ENCODE measurements at regions not wholly inside any gene's neighbourhood (a gene's known extent, or its start where the extent isn't known, plus 50 kb on each side); places are given as distances from the start of the nearest gene placed in this dataset.

DNA sequence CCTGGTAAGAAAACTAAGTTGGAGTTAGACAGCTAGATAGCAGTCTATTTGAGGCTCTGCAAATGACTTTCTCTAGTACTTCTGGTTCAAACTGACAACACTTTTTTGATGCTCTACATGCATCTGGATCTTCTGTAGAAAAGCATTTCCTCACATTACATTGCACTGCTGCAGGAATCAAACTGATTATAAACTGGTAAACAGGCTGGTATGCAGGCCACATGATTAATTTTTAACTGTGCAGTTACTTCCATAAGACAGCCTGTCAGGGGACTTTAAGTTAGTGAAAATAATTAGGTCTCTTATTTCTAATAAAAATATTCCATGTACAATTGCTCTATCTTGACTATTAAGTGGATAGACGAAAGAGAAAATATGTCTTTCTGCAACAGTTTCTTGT lies 550.0 kb upstream of the ALCAM start:
- TF ChIP-seq, protein P1, sequence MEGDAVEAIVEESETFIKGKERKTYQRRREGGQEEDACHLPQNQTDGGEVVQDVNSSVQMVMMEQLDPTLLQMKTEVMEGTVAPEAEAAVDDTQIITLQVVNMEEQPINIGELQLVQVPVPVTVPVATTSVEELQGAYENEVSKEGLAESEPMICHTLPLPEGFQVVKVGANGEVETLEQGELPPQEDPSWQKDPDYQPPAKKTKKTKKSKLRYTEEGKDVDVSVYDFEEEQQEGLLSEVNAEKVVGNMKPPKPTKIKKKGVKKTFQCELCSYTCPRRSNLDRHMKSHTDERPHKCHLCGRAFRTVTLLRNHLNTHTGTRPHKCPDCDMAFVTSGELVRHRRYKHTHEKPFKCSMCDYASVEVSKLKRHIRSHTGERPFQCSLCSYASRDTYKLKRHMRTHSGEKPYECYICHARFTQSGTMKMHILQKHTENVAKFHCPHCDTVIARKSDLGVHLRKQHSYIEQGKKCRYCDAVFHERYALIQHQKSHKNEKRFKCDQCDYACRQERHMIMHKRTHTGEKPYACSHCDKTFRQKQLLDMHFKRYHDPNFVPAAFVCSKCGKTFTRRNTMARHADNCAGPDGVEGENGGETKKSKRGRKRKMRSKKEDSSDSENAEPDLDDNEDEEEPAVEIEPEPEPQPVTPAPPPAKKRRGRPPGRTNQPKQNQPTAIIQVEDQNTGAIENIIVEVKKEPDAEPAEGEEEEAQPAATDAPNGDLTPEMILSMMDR (IDR thresholded peaks at IDR 0.05; ENCODE audit: low read depth, low read length), result no peak
- H3K4me3 ChIP-seq (replicated peaks in 1 of 2; ENCODE audit: low read depth in 2 of 2, low read length in 2 of 2), result no peak overlapping the region
- DNase-seq (ENCODE audit: low read depth in 2 of 2), result no peak

DNA sequence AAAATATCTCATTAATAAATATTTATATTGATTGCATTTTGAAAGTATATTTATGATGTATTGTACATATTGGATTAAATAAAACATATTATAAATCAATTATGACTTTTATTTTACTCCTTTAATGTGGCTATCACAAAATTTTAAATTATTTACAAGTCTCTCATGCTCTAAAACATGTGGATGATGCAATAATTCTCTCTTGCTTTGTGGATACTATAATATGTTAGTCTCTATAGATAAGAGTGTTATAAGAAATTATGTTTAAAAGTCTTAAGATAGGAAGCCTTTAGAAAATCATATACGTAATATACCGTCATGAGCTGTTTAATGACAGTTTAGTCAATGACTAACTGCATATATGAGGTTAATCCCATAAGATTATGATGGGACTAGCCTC lies 547.4 kb upstream of the ALCAM start:
- H3K4me3 ChIP-seq (replicated peaks in 1 of 2; ENCODE audit: low read depth in 2 of 2, low read length in 2 of 2), result no peak overlapping the region

DNA sequence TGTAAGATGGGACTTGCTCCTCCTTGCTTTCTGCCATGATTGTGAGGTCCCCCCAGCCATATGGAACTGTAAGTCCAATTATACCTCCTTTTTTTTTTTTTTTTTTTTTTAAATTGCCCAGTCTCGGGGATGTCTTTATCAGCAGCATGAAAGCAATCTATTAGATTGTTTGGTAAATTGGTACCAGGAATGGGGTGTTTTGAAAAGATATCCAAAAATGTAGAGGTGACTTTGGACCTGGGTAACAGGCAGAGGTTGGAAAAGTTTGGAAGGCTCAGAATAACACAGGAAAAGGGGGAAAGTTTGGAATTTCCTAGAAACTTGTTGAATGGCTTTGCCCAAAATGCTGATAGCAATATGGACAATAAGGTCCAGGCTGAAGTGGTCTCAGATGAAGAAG lies 545.8 kb upstream of the ALCAM start:
- H3K4me3 ChIP-seq (replicated peaks in 1 of 2; ENCODE audit: low read depth in 2 of 2, low read length in 2 of 2), result no peak overlapping the region
- TF ChIP-seq, protein P1 (IDR thresholded peaks at IDR 0.05; ENCODE audit: low read depth, low read length), result no peak
- DNase-seq (ENCODE audit: low read depth in 2 of 2), result no peak

More for the DNA sequence above, 547.4 kb upstream of the ALCAM start:
- DNase-seq (ENCODE audit: low read depth in 2 of 2), result no peak
- TF ChIP-seq, protein P1 (IDR thresholded peaks at IDR 0.05; ENCODE audit: low read depth, low read length), result no peak

DNA sequence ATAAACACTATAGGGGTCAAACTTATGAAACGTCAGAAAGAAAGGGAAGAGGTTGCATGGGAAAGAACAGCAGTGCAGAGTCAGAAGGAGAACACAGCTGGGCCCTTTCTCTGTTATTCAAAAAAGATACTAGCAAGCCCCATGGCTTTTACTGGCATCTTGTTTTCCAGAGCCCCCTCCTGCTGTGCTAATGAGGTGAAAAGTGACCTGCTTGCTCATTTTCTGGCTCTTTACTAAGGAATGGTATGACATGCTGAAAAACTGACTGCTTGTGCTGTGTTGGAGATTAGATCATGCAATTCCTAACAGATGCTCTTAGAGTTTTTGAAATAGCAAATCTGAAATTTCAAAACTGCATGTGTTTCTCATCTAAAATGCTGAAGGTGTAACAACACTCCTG lies 541.6 kb upstream of the ALCAM start:
- no peak for DNase-seq (ENCODE audit: low read depth in 2 of 2)
- TF ChIP-seq, protein P1 (IDR thresholded peaks at IDR 0.05; ENCODE audit: low read depth, low read length), result no peak

DNA sequence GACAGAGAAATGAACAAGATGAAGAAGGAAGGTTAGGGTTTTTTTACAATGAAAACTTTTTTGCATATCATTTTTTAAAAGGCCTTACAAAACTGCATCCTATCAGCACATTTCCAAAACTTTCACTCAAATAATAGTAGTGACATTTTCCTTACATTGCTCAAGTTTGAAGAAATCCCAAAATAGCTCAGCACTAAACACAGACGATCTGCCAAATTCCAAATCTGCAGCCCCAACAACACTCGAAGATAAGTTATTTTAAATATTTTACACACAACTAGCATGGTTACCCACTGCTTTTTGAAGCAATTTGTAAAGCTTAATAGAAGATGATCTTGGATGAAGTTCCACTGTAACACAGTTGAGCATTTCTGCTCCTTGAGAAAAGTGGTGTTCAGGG lies 535.6 kb upstream of the ALCAM start:
- TF ChIP-seq, protein P1 (IDR thresholded peaks at IDR 0.05; ENCODE audit: low read depth, low read length), result no peak
- DNase-seq (ENCODE audit: low read depth in 2 of 2), result peak; percentile 22 to 38
- no peak overlapping the region for H3K4me3 ChIP-seq (replicated peaks in 1 of 2; ENCODE audit: low read depth in 2 of 2, low read length in 2 of 2)

More for the DNA sequence above, 541.6 kb upstream of the ALCAM start:
- no peak overlapping the region for H3K4me3 ChIP-seq (replicated peaks in 1 of 2; ENCODE audit: low read depth in 2 of 2, low read length in 2 of 2)

DNA sequence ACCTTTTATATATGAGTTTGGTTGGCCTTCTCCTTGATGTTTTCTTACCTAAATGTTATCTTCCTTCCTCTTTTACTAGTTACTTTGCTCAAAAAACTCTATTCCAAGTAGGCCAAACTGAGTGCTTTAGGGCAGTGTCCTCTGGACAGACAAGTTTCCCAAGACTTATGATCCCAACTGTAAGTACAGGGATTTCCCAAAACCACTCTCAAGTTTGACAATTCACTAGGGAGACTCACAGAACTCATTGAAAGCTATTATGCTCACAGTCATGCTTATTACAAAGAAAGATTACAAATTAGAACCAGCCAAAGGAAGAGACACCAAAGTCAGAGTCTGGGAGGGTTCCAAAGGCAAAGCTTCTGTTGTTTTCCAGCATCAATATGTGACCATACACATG lies 534.2 kb upstream of the ALCAM start:
- TF ChIP-seq, protein P1 (IDR thresholded peaks at IDR 0.05; ENCODE audit: low read depth, low read length), result no peak
- DNase-seq (ENCODE audit: low read depth in 2 of 2), result no peak
- no peak overlapping the region for H3K4me3 ChIP-seq (replicated peaks in 1 of 2; ENCODE audit: low read depth in 2 of 2, low read length in 2 of 2)

DNA sequence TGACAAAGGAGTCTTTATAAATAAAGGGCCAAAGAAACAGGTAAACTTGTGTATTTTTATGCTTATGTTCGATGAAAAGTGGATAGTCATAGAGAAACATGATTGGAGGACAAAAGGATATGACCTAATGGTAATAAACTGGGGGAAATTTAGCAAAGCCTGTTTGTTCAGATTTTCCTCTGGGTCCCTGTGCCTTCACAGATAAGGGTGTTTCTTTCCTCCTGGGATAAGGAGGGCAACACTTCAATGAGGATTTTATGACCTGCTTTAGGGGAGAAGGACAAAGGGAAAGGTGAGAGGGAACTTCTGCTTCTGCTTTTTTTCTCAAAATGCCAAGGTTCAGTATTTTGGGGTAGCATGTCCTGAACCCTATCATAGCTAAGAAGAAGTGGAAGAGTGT lies 531.3 kb upstream of the ALCAM start:
- TF ChIP-seq, protein P1 (IDR thresholded peaks at IDR 0.05; ENCODE audit: low read depth, low read length), result no peak
- no peak overlapping the region for H3K4me3 ChIP-seq (replicated peaks in 1 of 2; ENCODE audit: low read depth in 2 of 2, low read length in 2 of 2)
- DNase-seq (ENCODE audit: low read depth in 2 of 2), result no peak
